ENCODE measurements at regions not wholly inside any gene's neighbourhood (a gene's known extent, or its start where the extent isn't known, plus 50 kb on each side); places are given as distances from the start of the nearest gene placed in this dataset.

DNA sequence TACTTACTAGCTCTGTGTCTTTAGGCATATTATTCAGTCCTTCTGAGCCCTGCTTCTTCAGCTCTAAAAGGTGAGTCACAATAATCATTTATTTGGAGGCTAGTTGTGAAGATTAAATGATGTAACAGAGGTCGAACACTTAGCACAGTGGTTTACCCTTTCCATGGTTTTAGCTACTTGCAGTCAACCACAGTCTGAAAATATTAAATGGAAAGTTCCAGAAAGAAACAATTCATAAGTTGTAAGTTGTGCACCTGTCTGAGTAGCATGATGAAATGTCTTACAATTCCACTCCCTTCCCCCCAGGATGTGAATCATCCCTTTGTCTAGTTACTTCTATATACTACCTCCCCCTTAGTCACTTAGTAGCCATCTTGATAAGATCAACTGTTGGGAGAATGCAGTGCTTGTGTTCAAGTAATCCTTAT lies 217.6 kb upstream of the THUMPD2 start:
- intact Hi-C loops (cut with DNase I) = no loop called here
- no peak overlapping the region for H3K4me3 ChIP-seq
- H3K4me1 ChIP-seq = no peaks in the 10 kb centered on the region
- TF ChIP-seq, protein P1, sequence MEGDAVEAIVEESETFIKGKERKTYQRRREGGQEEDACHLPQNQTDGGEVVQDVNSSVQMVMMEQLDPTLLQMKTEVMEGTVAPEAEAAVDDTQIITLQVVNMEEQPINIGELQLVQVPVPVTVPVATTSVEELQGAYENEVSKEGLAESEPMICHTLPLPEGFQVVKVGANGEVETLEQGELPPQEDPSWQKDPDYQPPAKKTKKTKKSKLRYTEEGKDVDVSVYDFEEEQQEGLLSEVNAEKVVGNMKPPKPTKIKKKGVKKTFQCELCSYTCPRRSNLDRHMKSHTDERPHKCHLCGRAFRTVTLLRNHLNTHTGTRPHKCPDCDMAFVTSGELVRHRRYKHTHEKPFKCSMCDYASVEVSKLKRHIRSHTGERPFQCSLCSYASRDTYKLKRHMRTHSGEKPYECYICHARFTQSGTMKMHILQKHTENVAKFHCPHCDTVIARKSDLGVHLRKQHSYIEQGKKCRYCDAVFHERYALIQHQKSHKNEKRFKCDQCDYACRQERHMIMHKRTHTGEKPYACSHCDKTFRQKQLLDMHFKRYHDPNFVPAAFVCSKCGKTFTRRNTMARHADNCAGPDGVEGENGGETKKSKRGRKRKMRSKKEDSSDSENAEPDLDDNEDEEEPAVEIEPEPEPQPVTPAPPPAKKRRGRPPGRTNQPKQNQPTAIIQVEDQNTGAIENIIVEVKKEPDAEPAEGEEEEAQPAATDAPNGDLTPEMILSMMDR (IDR thresholded peaks at IDR 0.05) = no peak
- no peaks in the 10 kb centered on the region for H3K9me3 ChIP-seq
- 86% methylated on average over 1 of the region's 1 CpG for WGBS, 2 donors
- ATAC-seq (no peak), DNase-seq (no peak)
- no peaks in the 10 kb centered on the region for H3K36me3 ChIP-seq
- H3K27ac ChIP-seq = no peak overlapping the region
- no peaks in the 10 kb centered on the region for H3K27me3 ChIP-seq

DNA sequence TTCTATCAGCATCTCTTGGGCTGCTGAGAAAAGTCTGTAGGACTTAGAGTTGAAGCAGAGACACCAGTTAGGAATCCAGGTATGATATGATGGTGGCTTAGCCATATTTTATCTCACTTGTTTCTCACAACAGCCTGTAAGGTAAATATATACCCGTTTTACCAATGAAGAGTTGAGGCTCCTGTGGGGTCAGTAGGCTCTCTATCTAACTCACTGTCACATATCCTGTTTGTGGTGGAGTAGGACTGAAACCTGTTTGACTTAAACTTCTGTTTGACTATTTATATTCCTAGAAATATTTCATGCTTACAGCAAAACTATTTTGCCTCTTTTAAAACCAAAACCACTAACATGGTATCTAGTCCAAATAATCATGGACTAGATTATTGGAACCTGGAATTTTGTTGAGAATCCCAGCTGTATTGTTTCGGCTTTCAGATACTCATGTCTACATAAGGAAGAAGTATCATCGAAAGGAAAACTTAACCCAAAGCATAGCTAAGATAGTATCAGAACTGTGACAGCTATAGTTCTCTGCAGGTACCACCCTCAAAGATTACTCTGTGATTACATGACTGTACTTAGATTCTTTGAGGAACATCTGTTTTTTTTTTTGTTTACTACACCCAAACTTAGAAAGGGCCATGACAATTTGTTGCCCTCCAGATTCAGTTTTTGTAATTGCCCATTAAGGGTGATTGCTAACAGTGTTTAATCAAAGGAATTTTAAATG lies 216.1 kb upstream of the THUMPD2 start:
- ATAC-seq = no peak
- Histone ChIP-seq H3K9me3 (no peaks in the 10 kb centered on the region), H3K27me3 (no peaks in the 10 kb centered on the region), H3K36me3 (no peaks in the 10 kb centered on the region), H3K27ac (no peak overlapping the region), H3K4me1 (no peaks in the 10 kb centered on the region), H3K4me3 (no peak overlapping the region)
- no peak for DNase-seq
- TF ChIP-seq, protein P1 (IDR thresholded peaks at IDR 0.05) = no peak
- intact Hi-C loops (cut with DNase I) = no loop called here
- 85 to 89% methylated on average over 3 of the region's 3 CpGs for WGBS, 2 donors

DNA sequence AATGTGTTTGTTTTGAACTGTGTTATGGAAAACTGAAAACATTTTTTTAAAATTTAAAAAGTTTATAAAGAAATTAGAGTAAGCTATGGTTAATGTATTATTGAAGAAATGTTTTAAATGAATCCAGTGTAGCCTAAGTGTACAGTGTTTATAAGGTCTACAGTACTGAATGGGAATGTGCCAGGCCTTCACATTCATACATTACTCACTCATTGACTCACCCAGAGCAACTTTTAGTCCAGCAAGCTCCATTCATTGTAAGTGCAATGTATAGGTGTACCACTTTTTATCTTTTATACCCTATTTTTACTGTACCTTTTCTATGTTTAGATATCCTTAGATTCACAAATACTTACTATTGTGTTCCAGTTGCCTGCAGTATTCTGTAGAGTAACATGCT lies 215.1 kb upstream of the THUMPD2 start:
- Histone ChIP-seq H3K4me3 (no peak overlapping the region), H3K27me3 (no peaks in the 10 kb centered on the region), H3K4me1 (peaks cover 0 to 4% (median 0%) of the 10 kb centered on the region in 9 donors), H3K9me3 (no peaks in the 10 kb centered on the region), H3K36me3 (no peaks in the 10 kb centered on the region), H3K27ac (no peak overlapping the region)
- DNase-seq = no peak
- TF ChIP-seq, protein P1 (IDR thresholded peaks at IDR 0.05) = no peak
- ATAC-seq = no peak
- intact Hi-C loops (cut with DNase I) = no loop called here

DNA sequence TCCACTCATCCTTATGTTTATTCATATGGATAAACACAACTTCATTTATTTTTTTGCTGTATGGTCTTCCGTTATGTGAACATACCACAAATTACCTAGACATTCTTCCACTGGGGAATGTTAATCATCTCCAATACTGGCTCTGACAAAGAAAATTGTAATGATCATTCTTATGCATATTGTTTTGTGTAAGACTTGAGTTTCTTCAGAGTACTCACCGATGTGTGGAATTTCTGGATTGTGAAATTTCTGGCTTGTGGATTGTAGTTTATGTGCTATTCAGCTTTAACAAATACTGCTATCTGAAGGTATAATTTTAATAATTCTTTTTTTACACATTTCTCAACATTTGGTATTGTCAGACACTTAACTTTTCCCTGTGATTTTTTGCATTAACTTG lies 212.2 kb upstream of the THUMPD2 start:
- Histone ChIP-seq H3K36me3 (no peaks in the 10 kb centered on the region), H3K27ac (no peak overlapping the region), H3K4me3 (no peak overlapping the region), H3K4me1 (peaks cover 0 to 5% (median 0%) of the 10 kb centered on the region in 9 donors), H3K9me3 (no peaks in the 10 kb centered on the region), H3K27me3 (no peaks in the 10 kb centered on the region)
- DNase-seq (no peak), ATAC-seq (no peak)
- TF ChIP-seq, protein P1 (IDR thresholded peaks at IDR 0.05) = no peak
- intact Hi-C loops (cut with DNase I) = no loop called here
- whole genome bisulfite sequencing, 2 donors = 43 to 50% methylated on average over 2 of the region's 2 CpGs
